SH-SY5Y (cell line): ENCODE measurements at regions not wholly inside any gene's neighbourhood (a gene's known extent, or its start where the extent isn't known, plus 50 kb on each side); places are given as distances from the start of the nearest gene placed in this dataset.

Experiments
- GATA2 ChIP-seq: IDR thresholded peaks from 2 replicates; pipeline ENCODE4 v1.6.1; 2011; ENCODE audit warnings: mild to moderate bottlenecking, low read depth, low read length
- GATA3 ChIP-seq: IDR thresholded peaks from 2 replicates; pipeline ENCODE4 v1.6.1; 2011; ENCODE audit warnings: low read depth, mild to moderate bottlenecking, low read length, moderate library complexity

- TF ChIP-seq GATA3 = no peak
- TF ChIP-seq GATA2 = no peak
Observed at GRCh38 chr6:165167861-165168260, 141.5 kb downstream of the C6orf118 start.
